RWPE1 (cell line): ENCODE measurements at regions not wholly inside any gene's neighbourhood (a gene's known extent, or its start where the extent isn't known, plus 50 kb on each side); places are given as distances from the start of the nearest gene placed in this dataset.

Source experiments
- CTCF ChIA-PET: fragments of 350-600 bp; sonication (Branson Sonifier 250); formaldehyde crosslinking; extraction: SDS; loops from one replicate; lab custom pipeline; 2021; lab: Yijun Ruan, JAX
- POLR2A ChIA-PET: fragments of 400-600 bp; formaldehyde crosslinking; extraction: SDS; loops from one replicate; lab custom pipeline; 2020; ENCODE audit warnings: antibody characterized with exemption; ENCODE audit not compliant: low non-redundant PET; lab: Yijun Ruan, JAX
- DNase-seq: peaks from one replicate; pipeline ENCODE4 v3.0.0; 2012; ENCODE audit warnings: low spot score
- H3K27ac ChIP-seq: fragments of 450-650 bp; 2 replicates; pipeline ENCODE4 v1.5.1; 2017
- TF ChIP-seq, protein P1 (sequence below): fragments of 450-650 bp; conservative IDR thresholded peaks from 2 replicates; pipeline ENCODE4 v1.5.1; 2017; ENCODE audit warnings: low read depth, mild to moderate bottlenecking

DNA sequence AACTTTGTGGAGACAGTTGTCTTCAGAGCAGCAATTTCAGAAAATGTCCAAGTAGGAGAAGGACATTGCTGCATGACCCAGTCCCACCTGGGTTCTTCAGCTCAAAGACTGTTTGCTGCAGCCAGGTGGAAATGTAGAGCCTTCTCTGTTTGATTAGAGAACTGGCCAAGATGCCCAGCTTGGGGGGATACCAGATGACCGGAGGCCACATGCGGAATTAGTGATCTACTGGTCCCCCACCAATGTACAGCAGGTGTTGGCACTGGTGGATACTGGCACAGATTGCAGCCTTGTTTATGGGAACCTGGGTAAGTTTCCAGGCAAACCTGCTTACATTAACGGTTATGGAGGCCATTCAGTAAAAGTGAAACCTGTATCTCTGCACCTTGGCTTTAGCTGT is 555.3 kb downstream of the SLC6A15 start:
- no peak overlapping the region for H3K27ac ChIP-seq
- ChIA-PET POLR2A (no interaction called here), CTCF (no interaction called here)
- DNase-seq, result no peak
- TF ChIP-seq, protein P1, sequence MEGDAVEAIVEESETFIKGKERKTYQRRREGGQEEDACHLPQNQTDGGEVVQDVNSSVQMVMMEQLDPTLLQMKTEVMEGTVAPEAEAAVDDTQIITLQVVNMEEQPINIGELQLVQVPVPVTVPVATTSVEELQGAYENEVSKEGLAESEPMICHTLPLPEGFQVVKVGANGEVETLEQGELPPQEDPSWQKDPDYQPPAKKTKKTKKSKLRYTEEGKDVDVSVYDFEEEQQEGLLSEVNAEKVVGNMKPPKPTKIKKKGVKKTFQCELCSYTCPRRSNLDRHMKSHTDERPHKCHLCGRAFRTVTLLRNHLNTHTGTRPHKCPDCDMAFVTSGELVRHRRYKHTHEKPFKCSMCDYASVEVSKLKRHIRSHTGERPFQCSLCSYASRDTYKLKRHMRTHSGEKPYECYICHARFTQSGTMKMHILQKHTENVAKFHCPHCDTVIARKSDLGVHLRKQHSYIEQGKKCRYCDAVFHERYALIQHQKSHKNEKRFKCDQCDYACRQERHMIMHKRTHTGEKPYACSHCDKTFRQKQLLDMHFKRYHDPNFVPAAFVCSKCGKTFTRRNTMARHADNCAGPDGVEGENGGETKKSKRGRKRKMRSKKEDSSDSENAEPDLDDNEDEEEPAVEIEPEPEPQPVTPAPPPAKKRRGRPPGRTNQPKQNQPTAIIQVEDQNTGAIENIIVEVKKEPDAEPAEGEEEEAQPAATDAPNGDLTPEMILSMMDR, result no peak

DNA sequence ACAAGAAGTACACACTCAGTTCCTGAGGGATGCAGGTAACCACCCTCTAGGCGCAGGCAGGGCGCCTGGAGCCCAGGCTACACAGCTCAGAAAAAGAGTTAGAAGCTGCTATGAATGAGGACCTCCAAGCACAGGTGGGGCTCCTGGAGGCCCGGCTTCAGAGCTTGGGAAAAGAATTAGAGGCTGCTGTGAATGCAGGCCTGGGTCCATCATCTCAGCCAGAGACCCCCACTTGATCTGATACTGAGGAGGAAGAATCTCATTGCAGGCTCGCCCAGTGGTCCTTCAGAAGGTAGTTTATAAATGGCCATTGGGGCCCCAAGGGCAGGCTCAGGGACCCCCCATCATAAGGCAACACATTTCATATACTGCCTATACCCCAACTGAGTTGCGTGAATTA is 556.4 kb downstream of the SLC6A15 start:
- POLR2A ChIA-PET, result no interaction called here
- no peak for DNase-seq
- CTCF ChIA-PET, result no interaction called here
- TF ChIP-seq, protein P1, result no peak
- no peak overlapping the region for H3K27ac ChIP-seq

DNA sequence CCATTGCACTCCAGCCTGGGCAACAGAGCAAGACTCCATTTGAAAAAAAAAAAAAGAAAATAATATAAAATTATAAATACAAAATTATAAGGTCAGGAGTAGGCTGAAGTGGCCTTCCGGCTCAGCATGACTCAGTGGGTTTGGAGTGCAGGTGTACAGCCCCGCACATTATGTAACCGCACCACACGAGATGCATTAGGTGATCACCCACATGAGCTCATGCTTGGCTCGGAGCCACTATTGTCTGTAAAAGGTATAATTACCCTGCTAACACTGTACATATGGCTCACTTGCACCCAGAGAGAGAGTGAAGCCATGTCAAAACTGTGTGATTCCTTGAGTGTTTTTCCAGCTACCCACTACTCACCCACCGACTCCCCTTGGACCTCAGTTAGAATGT is 557.0 kb downstream of the SLC6A15 start:
- CTCF ChIA-PET, result no interaction called here
- no peak overlapping the region for H3K27ac ChIP-seq
- TF ChIP-seq, protein P1, result no peak
- peak; percentile 0 for DNase-seq
- POLR2A ChIA-PET, result no interaction called here

DNA sequence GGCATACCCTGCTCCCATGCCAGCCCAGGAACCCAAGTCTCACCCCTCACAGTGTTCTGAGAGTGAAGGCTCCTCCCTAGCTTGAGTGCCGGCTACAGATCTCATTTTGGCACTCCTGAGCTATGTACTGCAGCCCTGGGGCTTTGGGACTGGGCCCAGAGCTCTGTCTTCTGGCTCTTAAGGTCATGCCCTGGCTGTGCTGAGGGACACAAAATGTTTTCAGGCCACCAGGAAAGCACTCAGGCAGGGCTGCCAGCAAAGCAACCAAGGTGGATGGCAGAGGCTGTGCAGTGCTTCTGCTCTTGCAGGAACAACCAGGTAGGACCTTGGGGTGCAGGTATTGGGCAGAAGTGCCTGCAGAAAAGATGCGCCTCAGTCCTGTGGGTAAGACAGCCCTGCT is 564.0 kb downstream of the SLC6A15 start:
- H3K27ac ChIP-seq, result no peak overlapping the region
- DNase-seq, result no peak
- CTCF ChIA-PET, result interaction anchor here (0.6 kb wide), 1 partner anchor 15 kb away, joined by 3 read pairs; no protein-coding TSS in a partner anchor
- POLR2A ChIA-PET, result no interaction called here
- TF ChIP-seq, protein P1, result no peak

DNA sequence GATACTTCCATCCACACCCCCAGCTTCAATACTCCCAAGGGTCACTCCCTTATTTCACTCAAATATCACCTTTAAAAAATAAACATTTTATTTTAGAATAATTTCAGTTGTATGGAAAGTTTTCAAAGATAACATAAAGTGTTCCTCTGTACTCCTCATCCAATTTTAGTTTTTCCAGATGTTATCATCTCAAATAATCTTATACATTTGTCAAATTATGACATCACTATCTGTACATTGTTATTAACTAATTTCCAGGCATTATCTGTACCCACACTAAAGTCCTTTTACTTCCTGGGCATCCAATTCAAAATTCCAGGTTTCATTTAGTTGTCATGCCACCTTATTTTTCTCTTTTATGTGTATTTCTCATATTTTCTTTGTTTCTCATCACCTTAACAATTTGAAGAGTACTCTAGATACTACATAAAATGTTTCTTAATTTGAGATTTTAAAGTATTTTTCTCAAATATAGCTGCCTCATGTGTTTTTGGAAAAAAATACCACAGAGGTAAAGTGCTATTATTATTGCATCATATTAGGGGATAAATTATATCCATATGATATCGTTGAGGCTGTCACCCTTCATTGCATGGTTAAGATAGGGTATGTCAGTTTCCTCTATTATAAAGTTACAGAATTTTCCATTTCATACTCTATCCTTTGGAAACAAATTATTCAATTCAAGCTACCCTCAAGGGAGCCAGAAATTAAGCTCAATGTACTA is 571.0 kb downstream of the SLC6A15 start:
- POLR2A ChIA-PET, result no interaction called here
- CTCF ChIA-PET, result interaction anchor here (0.6 kb wide), 1 partner anchor 757 kb away, joined by 4 read pairs; no protein-coding TSS in a partner anchor
- no peak overlapping the region for H3K27ac ChIP-seq

DNA sequence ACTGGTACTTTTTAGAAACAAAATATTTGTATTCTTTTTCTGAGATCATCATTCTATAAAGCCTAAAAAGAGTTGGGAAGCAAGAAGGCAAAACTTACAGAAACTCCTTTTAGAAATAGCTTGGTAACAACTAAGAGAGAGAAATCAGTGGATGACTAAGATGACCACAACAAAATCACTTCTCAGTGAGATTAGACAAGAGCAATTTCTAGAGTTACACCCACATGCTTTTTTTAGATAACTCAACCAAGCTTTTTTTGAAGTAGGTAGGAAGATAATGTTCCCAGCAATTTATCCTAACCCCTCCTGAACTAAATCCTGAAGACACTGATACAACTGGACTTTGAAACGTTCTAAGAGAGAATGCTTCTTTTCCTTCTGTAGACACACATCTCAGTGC is 576.4 kb downstream of the SLC6A15 start:
- DNase-seq, result no peak
- CTCF ChIA-PET, result no interaction called here
- TF ChIP-seq, protein P1, result no peak
- H3K27ac ChIP-seq, result no peak overlapping the region
- POLR2A ChIA-PET, result no interaction called here

More for the DNA sequence above, 571.0 kb downstream of the SLC6A15 start:
- DNase-seq, result no peak
- TF ChIP-seq, protein P1, result no peak
